Breast epithelium (tissue), 4 donors: ENCODE measurements at regions not wholly inside any gene's neighbourhood (a gene's known extent, or its start where the extent isn't known, plus 50 kb on each side); places are given as distances from the start of the nearest gene placed in this dataset.

ENCODE experiments used
- DNase-seq, 2 donors: peaks; one replicate each; pipeline ENCODE4 v3.0.0-alpha.2; 2019; ENCODE audit warnings: low spot score in 2 of 2
- H3K27ac ChIP-seq, 2 donors: fragments of 200-600 bp; sonication (generic) in 1 of 2; one replicate each; pipeline ENCODE4 v1.5.1; 2016 to 2019; ENCODE audit warnings: mild to moderate bottlenecking in 1 of 2
- H3K27me3 ChIP-seq, 2 donors: fragments of 200-600 bp; sonication (generic) in 1 of 2; one replicate each; pipeline versions ENCODE4 v1.5.1 to v1.6.0; 2017 to 2019; ENCODE audit warnings: control low read depth in 1 of 2, mild to moderate bottlenecking in 1 of 2
- H3K36me3 ChIP-seq: fragments of 200-600 bp; one replicate; pipeline ENCODE4 v1.5.1; 2019
- H3K4me1 ChIP-seq, 2 donors: fragments of 200-600 bp; sonication (generic); one replicate each; pipeline ENCODE4 v1.5.1; 2016 to 2019; ENCODE audit warnings: control low read depth in 1 of 2
- H3K4me3 ChIP-seq, 3 donors: fragments of 200-600 bp; sonication (generic); 1 replicate in 2 of 3; 2 replicates in 1 of 3; pipeline ENCODE4 v1.5.1; 2016 to 2019; ENCODE audit warnings: mild to moderate bottlenecking in 3 of 3, moderate library complexity in 2 of 3
- H3K9me3 ChIP-seq, 2 donors: fragments of 200-600 bp; sonication (generic) in 1 of 2; one replicate each; pipeline ENCODE4 v1.5.1; 2016 to 2019; ENCODE audit warnings: control low read depth in 1 of 2
- CTCF ChIP-seq, 3 donors: fragments of 450-650 bp; IDR thresholded peaks; one replicate each; pipeline ENCODE4 v1.5.1; 2016 to 2017; ENCODE audit warnings: antibody characterized with exemption in 3 of 3, mild to moderate bottlenecking in 3 of 3, moderate library complexity in 3 of 3
- POLR2A ChIP-seq: fragments of 450-650 bp; IDR thresholded peaks from one replicate; pipeline ENCODE4 v1.6.1; 2016; ENCODE audit warnings: antibody characterized with exemption, mild to moderate bottlenecking, moderate library complexity
- POLR2AphosphoS5 ChIP-seq, 3 donors: sonication (generic); formaldehyde crosslinking; IDR thresholded peaks; one replicate each; pipeline ENCODE4 v1.6.1; 2017; ENCODE audit warnings: antibody characterized with exemption in 3 of 3
- intact Hi-C: fragments of 100-400 bp; cut with DNase I; formaldehyde crosslinking; loops from one replicate; pipeline ENCODE4 v1.15.1; 2023; ENCODE audit warnings: low total_unique reads

GRCh38 chr1:36722871-36723270, 240.2 kb upstream of the CSF3R start:
- H3K4me3 ChIP-seq, result no peak overlapping the region
- H3K27me3 ChIP-seq, result peaks cover 0 to 22% of the 10 kb centered on the region in 2 donors
- DNase-seq, result no peak
- H3K9me3 ChIP-seq, result no peaks in the 10 kb centered on the region
- TF ChIP-seq CTCF (IDR thresholded peaks at IDR 0.05) (no peak), POLR2A (no peak), POLR2AphosphoS5 (IDR thresholded peaks at IDR 0.05) (no peak)
- no peak overlapping the region for H3K27ac ChIP-seq
- H3K36me3 ChIP-seq, result no peaks in the 10 kb centered on the region
- H3K4me1 ChIP-seq, result no peaks in the 10 kb centered on the region
- intact Hi-C loops, result no loop called here

- no peak overlapping the region for H3K27ac ChIP-seq
- intact Hi-C loops, result no loop called here
- DNase-seq, result no peak
- no peaks in the 10 kb centered on the region for H3K9me3 ChIP-seq
- no peaks in the 10 kb centered on the region for H3K36me3 ChIP-seq
- no peaks in the 10 kb centered on the region for H3K4me1 ChIP-seq
- no peak overlapping the region for H3K4me3 ChIP-seq
- H3K27me3 ChIP-seq, result peaks cover 0 to 22% of the 10 kb centered on the region in 2 donors
- no peak for TF ChIP-seq POLR2AphosphoS5 (IDR thresholded peaks at IDR 0.05)
- TF ChIP-seq POLR2A, result no peak
- TF ChIP-seq CTCF (IDR thresholded peaks at IDR 0.05), result no peak
These were observed 238.5 kb upstream of the CSF3R start for GRCh38 chr1:36721261-36721660.

GRCh38 chr1:36717431-36717830, 234.7 kb upstream of the CSF3R start:
- H3K9me3 ChIP-seq, result no peaks in the 10 kb centered on the region
- DNase-seq, result no peak
- no peaks in the 10 kb centered on the region for H3K36me3 ChIP-seq
- TF ChIP-seq POLR2AphosphoS5 (IDR thresholded peaks at IDR 0.05), result no peak
- TF ChIP-seq POLR2A, result no peak
- TF ChIP-seq CTCF (IDR thresholded peaks at IDR 0.05), result no peak
- H3K27me3 ChIP-seq, result peaks cover 0 to 22% of the 10 kb centered on the region in 2 donors
- H3K27ac ChIP-seq, result no peak overlapping the region
- intact Hi-C loops, result no loop called here
- H3K4me3 ChIP-seq, result no peak overlapping the region
- H3K4me1 ChIP-seq, result no peaks in the 10 kb centered on the region

- no peaks in the 10 kb centered on the region for H3K36me3 ChIP-seq
- TF ChIP-seq POLR2AphosphoS5 (IDR thresholded peaks at IDR 0.05), result no peak
- no peak for TF ChIP-seq POLR2A
- TF ChIP-seq CTCF (IDR thresholded peaks at IDR 0.05), result no peak
- H3K4me1 ChIP-seq, result no peaks in the 10 kb centered on the region
- no peak for DNase-seq
- H3K9me3 ChIP-seq, result no peaks in the 10 kb centered on the region
- H3K27ac ChIP-seq, result no peak overlapping the region
- H3K4me3 ChIP-seq, result no peak overlapping the region
- H3K27me3 ChIP-seq, result peaks cover 0 to 23% of the 10 kb centered on the region in 2 donors
- intact Hi-C loops, result no loop called here
These were observed 233.1 kb upstream of the CSF3R start for GRCh38 chr1:36715797-36716196.

GRCh38 chr1:36714301-36714700, 231.6 kb upstream of the CSF3R start:
- no peak for DNase-seq
- Histone ChIP-seq H3K27me3 (peaks cover 0 to 15% of the 10 kb centered on the region in 2 donors), H3K9me3 (no peaks in the 10 kb centered on the region), H3K36me3 (no peaks in the 10 kb centered on the region), H3K27ac (no peak overlapping the region), H3K4me3 (no peak overlapping the region), H3K4me1 (no peaks in the 10 kb centered on the region)
- intact Hi-C loops, result no loop called here
- no peak for TF ChIP-seq POLR2A
- no peak for TF ChIP-seq CTCF (IDR thresholded peaks at IDR 0.05)
- no peak for TF ChIP-seq POLR2AphosphoS5 (IDR thresholded peaks at IDR 0.05)
